SK-N-DZ (cell line): ENCODE measurements at regions not wholly inside any gene's neighbourhood (a gene's known extent, or its start where the extent isn't known, plus 50 kb on each side); places are given as distances from the start of the nearest gene placed in this dataset.

ENCODE experiments used
- DNase-seq: peaks from one replicate; pipeline ENCODE4 v3.0.0-alpha.2; 2015; ENCODE audit warnings: low spot score

GRCh38 chr11:114864896-114865295, 186.6 kb downstream of the NXPE2 start:
- DNase-seq, result no peak

- DNase-seq, result no peak
These were observed 197.9 kb downstream of the NXPE2 start for GRCh38 chr11:114876234-114876633.

- DNase-seq, result peak; percentile 85
These were observed 199.6 kb downstream of the NXPE2 start for GRCh38 chr11:114877976-114878375.

GRCh38 chr11:114880442-114880841, 202.1 kb downstream of the NXPE2 start:
- DNase-seq, result no peak

GRCh38 chr11:114883472-114883871, 205.1 kb downstream of the NXPE2 start:
- DNase-seq, result no peak

- no peak for DNase-seq
These were observed 208.4 kb downstream of the NXPE2 start for GRCh38 chr11:114886644-114887265.

GRCh38 chr11:114889594-114890011, 211.3 kb downstream of the NXPE2 start:
- peak; percentile 5 for DNase-seq

GRCh38 chr11:114890038-114890437, 211.7 kb downstream of the NXPE2 start:
- DNase-seq, result no peak

- DNase-seq, result no peak
These were observed 213.6 kb downstream of the NXPE2 start for GRCh38 chr11:114891911-114892310.

- no peak for DNase-seq
These were observed 214.3 kb downstream of the NXPE2 start for GRCh38 chr11:114892381-114893197.

- DNase-seq, result no peak
These were observed 215.0 kb downstream of the NXPE2 start for GRCh38 chr11:114893329-114893728.

- DNase-seq, result no peak
These were observed 218.3 kb downstream of the NXPE2 start for GRCh38 chr11:114896594-114896993.

GRCh38 chr11:114909866-114910265, 231.5 kb downstream of the NXPE2 start:
- no peak for DNase-seq

- no peak for DNase-seq
These were observed 234.5 kb downstream of the NXPE2 start for GRCh38 chr11:114912826-114913225.

- DNase-seq, result no peak
These were observed 236.1 kb downstream of the NXPE2 start for GRCh38 chr11:114914231-114915005.

GRCh38 chr11:114915871-114916805, 237.8 kb downstream of the NXPE2 start:
- no peak for DNase-seq

- DNase-seq, result no peak
These were observed 240.0 kb downstream of the NXPE2 start for GRCh38 chr11:114918286-114918685.

- no peak for DNase-seq
These were observed 243.4 kb downstream of the NXPE2 start for GRCh38 chr11:114921697-114922096.

- DNase-seq, result no peak
These were observed 245.7 kb downstream of the NXPE2 start for GRCh38 chr11:114924042-114924441.

GRCh38 chr11:114925591-114925990, 247.3 kb downstream of the NXPE2 start:
- no peak for DNase-seq

- no peak for DNase-seq
These were observed 250.0 kb downstream of the NXPE2 start for GRCh38 chr11:114928260-114928870.
